GM23338 (cell line): ENCODE measurements at regions not wholly inside any gene's neighbourhood (a gene's known extent, or its start where the extent isn't known, plus 50 kb on each side); places are given as distances from the start of the nearest gene placed in this dataset.

Source experiments
- ATAC-seq: fragments of 200-7000 bp; cut with Tn5 transposase; 3 replicates; pipeline ENCODE4 v1.9.1; 2020
- DNase-seq: peaks from one replicate; pipeline ENCODE4 v3.0.0-alpha.2; 2015; ENCODE audit warnings: low spot score
- H2AFZ ChIP-seq: fragments of 200-600 bp; sonication (generic); 2 replicates; pipeline ENCODE4 v1.8.0; 2016; ENCODE audit warnings: antibody characterized with exemption, mild to moderate bottlenecking, moderate library complexity
- H3F3A ChIP-seq: fragments of 200-600 bp; sonication (generic); replicated peaks from 2 replicates; pipeline ENCODE4 v1.8.0; 2017; ENCODE audit warnings: antibody characterized with exemption, mixed run types, low read depth
- H3K27ac ChIP-seq: fragments of 200-600 bp; sonication (generic); 2 replicates; pipeline ENCODE4 v1.6.1; 2016; ENCODE audit warnings: low read depth
- H3K27me3 ChIP-seq: fragments of 200-600 bp; sonication (generic); 2 replicates; pipeline ENCODE4 v1.8.0; 2016; ENCODE audit warnings: mild to moderate bottlenecking, mixed run types, moderate library complexity; ENCODE audit not compliant: insufficient read depth
- H3K36me3 ChIP-seq: fragments of 200-600 bp; sonication (generic); 2 replicates; pipeline ENCODE4 v1.8.0; 2016; ENCODE audit warnings: mild to moderate bottlenecking; ENCODE audit not compliant: insufficient read depth
- H3K4me1 ChIP-seq: fragments of 200-600 bp; sonication (generic); 2 replicates; pipeline ENCODE4 v1.8.0; 2016; ENCODE audit warnings: mild to moderate bottlenecking, moderate library complexity; ENCODE audit not compliant: insufficient read depth
- H3K4me2 ChIP-seq: fragments of 200-600 bp; sonication (generic); 2 replicates; pipeline ENCODE4 v1.7.1; 2017; ENCODE audit warnings: mixed run types
- H3K4me3 ChIP-seq: fragments of 200-600 bp; sonication (generic); 2 replicates; pipeline ENCODE4 v1.6.1; 2016; ENCODE audit warnings: mixed run types
- H3K79me2 ChIP-seq: fragments of 200-600 bp; sonication (generic); replicated peaks from 2 replicates; pipeline ENCODE4 v1.8.0; 2017; ENCODE audit warnings: mild to moderate bottlenecking; ENCODE audit not compliant: insufficient read depth
- H3K9me2 ChIP-seq: fragments of 200-600 bp; sonication (generic); 2 replicates; pipeline ENCODE4 v1.8.0; 2017; ENCODE audit not compliant: insufficient read depth
- H4K20me1 ChIP-seq: fragments of 200-600 bp; sonication (generic); replicated peaks from 2 replicates; pipeline ENCODE4 v1.8.0; 2017; ENCODE audit warnings: mild to moderate bottlenecking; ENCODE audit not compliant: insufficient read depth
- H3K27ac Mint-ChIP-seq: 2 replicates; pipeline ENCODE4 v1.8.0; 2020; ENCODE audit warnings: inconsistent platforms, mild to moderate bottlenecking, moderate library complexity, mixed read lengths
- H3K27me3 Mint-ChIP-seq: 3 replicates; pipeline ENCODE4 v1.8.0; 2022; ENCODE audit warnings: low read depth, mild to moderate bottlenecking, moderate library complexity, mixed read lengths, inconsistent platforms; ENCODE audit not compliant: insufficient read depth, poor library complexity
- H3K36me3 Mint-ChIP-seq: 3 replicates; pipeline ENCODE4 v1.8.0; 2021; ENCODE audit warnings: low read depth, mild to moderate bottlenecking, inconsistent platforms, moderate library complexity, mixed read lengths
- H3K4me1 Mint-ChIP-seq: 3 replicates; pipeline ENCODE4 v1.8.0; 2020; ENCODE audit warnings: mild to moderate bottlenecking, inconsistent platforms, mixed read lengths
- H3K4me3 Mint-ChIP-seq: 3 replicates; pipeline ENCODE4 v1.8.0; 2021; ENCODE audit warnings: moderate library complexity, mild to moderate bottlenecking, inconsistent platforms, mixed read lengths
- H3K9me3 Mint-ChIP-seq: 3 replicates; pipeline ENCODE4 v1.8.0; 2020; ENCODE audit warnings: moderate library complexity, mild to moderate bottlenecking, inconsistent platforms, mixed read lengths
- CTCF ChIP-seq, 2 experiments: fragments of 200-600 bp in 1 of 2; sonication (generic) in 1 of 2; conservative IDR thresholded peaks; 2 replicates each; pipeline versions ENCODE4 v1.5.1 to v1.6.1; 2016 to 2017; ENCODE audit warnings: antibody characterized with exemption in 2 of 2, low read depth in 2 of 2, mild to moderate bottlenecking in 2 of 2, moderate library complexity in 1 of 2
- ETS1 ChIP-seq: IDR thresholded peaks from 2 replicates; pipeline ENCODE4 v1.6.1; 2016; ENCODE audit warnings: antibody characterized with exemption
- EZH2phosphoT487 ChIP-seq: fragments of 200-600 bp; sonication (generic); IDR thresholded peaks from one replicate; pipeline ENCODE4 v1.8.1; 2018; ENCODE audit warnings: antibody characterized with exemption; ENCODE audit not compliant: unreplicated experiment
- JUNB ChIP-seq: IDR thresholded peaks from one replicate; pipeline ENCODE4 v1.6.1; 2016; ENCODE audit warnings: antibody characterized with exemption; ENCODE audit not compliant: unreplicated experiment
- POLR2AphosphoS5 ChIP-seq: IDR thresholded peaks from 2 replicates; pipeline ENCODE4 v1.6.1; 2016; ENCODE audit warnings: antibody characterized with exemption, low read depth
- REST ChIP-seq: IDR thresholded peaks from one replicate; pipeline ENCODE4 v1.6.1; 2018; ENCODE audit warnings: antibody characterized with exemption; ENCODE audit not compliant: unreplicated experiment
- ZNF114 ChIP-seq: fragments of 250-450 bp; sonication (Bioruptor Pico); IDR thresholded peaks from 2 replicates; pipeline ENCODE4 v1.5.0; 2020; ENCODE audit warnings: mild to moderate bottlenecking, moderate library complexity
- ZNF331 ChIP-seq: fragments of 250-450 bp; sonication (Bioruptor Pico); IDR thresholded peaks from 2 replicates; pipeline ENCODE4 v1.5.0; 2020; ENCODE audit warnings: low read depth, mild to moderate bottlenecking, moderate library complexity
- ZNF462 ChIP-seq: fragments of 250-450 bp; sonication (Bioruptor Pico); IDR thresholded peaks from 2 replicates; pipeline ENCODE4 v1.5.0; 2020; ENCODE audit warnings: mild to moderate bottlenecking, moderate library complexity

- TF ChIP-seq ZNF331 (CRISPR knock-in tag) (no peak), JUNB (no peak), ZNF114 (CRISPR knock-in tag) (no peak), POLR2AphosphoS5 (no peak), EZH2phosphoT487 (no peak)
Observed at GRCh38 chr7:10706875-10707493, 266.7 kb upstream of the PHF14 start (continued).

GRCh38 chr7:10707519-10707918 is 266.2 kb upstream of the PHF14 start:
- Mint-ChIP-seq H3K27ac (no peak overlapping the region), H3K4me3 (no peak overlapping the region), H3K9me3 (no peaks in the 10 kb centered on the region), H3K4me1 (no peaks in the 10 kb centered on the region), H3K27me3 (peaks cover 3% of the 10 kb centered on the region), H3K36me3 (no peaks in the 10 kb centered on the region)
- H3K4me2 ChIP-seq = no peak overlapping the region
- H4K20me1 ChIP-seq = no peaks in the 10 kb centered on the region
- no peak for DNase-seq
- H3K79me2 ChIP-seq = no peaks in the 10 kb centered on the region
- no peak overlapping the region; the same call in 1 of the 2 replicates for H3K27ac ChIP-seq
- H3K4me3 ChIP-seq = no peak overlapping the region
- no peak for TF ChIP-seq REST
- no peak for TF ChIP-seq CTCF (conservative IDR thresholded peaks at IDR 0.05; ENCODE audit: low read depth in 2 of 2)
- TF ChIP-seq ETS1 = no peak
- TF ChIP-seq JUNB = no peak
- TF ChIP-seq ZNF462 = no peak
- no peak for TF ChIP-seq ZNF331 (CRISPR knock-in tag)
- TF ChIP-seq EZH2phosphoT487 = no peak
- H3K36me3 ChIP-seq = no peaks in the 10 kb centered on the region
- no peak for ATAC-seq
- no peaks in the 10 kb centered on the region for H3F3A ChIP-seq
- no peak overlapping the region for H2AFZ ChIP-seq
- no peaks in the 10 kb centered on the region for H3K4me1 ChIP-seq
- H3K27me3 ChIP-seq = no peaks in the 10 kb centered on the region
- no peaks in the 10 kb centered on the region for H3K9me2 ChIP-seq
